Left kidney (tissue), 1 donor: ENCODE measurements at regions not wholly inside any gene's neighbourhood (a gene's known extent, or its start where the extent isn't known, plus 50 kb on each side); places are given as distances from the start of the nearest gene placed in this dataset.

ENCODE experiments used
- DNase-seq: peaks from one replicate; pipeline ENCODE4 v3.0.0-alpha.2; 2013

- no peak for DNase-seq
Observed at GRCh38 chr14:41957459-41957858, 350.8 kb downstream of the LRFN5 start.
